ENCODE measurements at regions not wholly inside any gene's neighbourhood (a gene's known extent, or its start where the extent isn't known, plus 50 kb on each side); places are given as distances from the start of the nearest gene placed in this dataset.

DNA sequence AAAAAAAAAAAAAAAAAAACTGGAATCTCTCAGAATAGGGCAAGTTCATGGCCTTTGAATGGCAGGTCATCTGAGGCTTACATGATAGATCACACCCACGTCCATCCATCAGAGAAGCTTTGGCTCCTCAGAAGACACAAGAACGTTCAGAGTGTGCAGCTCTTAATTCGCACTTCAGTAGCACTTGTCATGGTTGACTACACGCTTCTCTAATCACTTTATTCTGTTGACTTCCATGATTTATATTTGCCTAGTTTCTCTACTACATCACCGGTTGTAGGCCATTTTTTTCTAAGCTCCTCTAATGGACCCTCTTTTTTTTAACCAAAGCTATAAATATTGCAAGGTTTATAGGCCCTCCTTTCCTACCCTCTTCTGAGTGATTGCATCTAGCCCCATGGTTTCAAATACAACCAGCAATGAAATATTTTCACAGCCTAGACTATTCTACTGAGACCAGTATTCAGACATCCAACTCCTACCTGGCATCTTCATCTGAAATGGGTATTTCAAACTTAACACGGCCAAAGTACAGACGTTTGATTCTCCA lies 305.4 kb upstream of the CELF2 start:
- ChIA-PET CTCF (no interaction called here), POLR2A (no interaction called here)
- intact Hi-C loops (cut with micrococcal nuclease) = no loop called here
- Histone ChIP-seq H2AFZ (ENCODE audit: low read depth, low read length) (no peak overlapping the region), H3K4me1 (ENCODE audit: control insufficient read depth, extremely low read depth, insufficient read depth, low read length) (no peaks in the 10 kb centered on the region), H3K4me3 (replicated peaks in 1 of 3; ENCODE audit: insufficient read depth in 1 of 3, low read depth in 1 of 3, low read length in 3 of 3) (no peak overlapping the region), H3K79me2 (ENCODE audit: control insufficient read depth, insufficient read depth, low read length) (no peaks in the 10 kb centered on the region), H3K27ac (ENCODE audit: insufficient read depth, low read depth, low read length) (no peak overlapping the region), H4K20me1 (replicated peaks; ENCODE audit: control insufficient read depth, extremely low read depth, insufficient read depth, low read length) (no peaks in the 10 kb centered on the region), H3K9me3 (replicated peaks; ENCODE audit: control insufficient read depth, insufficient read depth, low read length) (no peaks in the 10 kb centered on the region), H3K27me3 (ENCODE audit: control insufficient read depth in 2 of 2, insufficient read depth in 2 of 2, low read length in 2 of 2) (no peaks in the 10 kb centered on the region), H3K9me1 (replicated peaks; ENCODE audit: control insufficient read depth, extremely low read depth, insufficient read depth, low read length) (no peaks in the 10 kb centered on the region), H3K4me2 (ENCODE audit: insufficient read depth, low read length) (no peak overlapping the region), H3K9ac (replicated peaks; ENCODE audit: extremely low read depth, insufficient read depth, low read length) (no peak overlapping the region), H3K36me3 (ENCODE audit: control insufficient read depth in 2 of 2, extremely low read depth in 1 of 2, insufficient read depth in 2 of 2, low read length in 2 of 2) (no peaks in the 10 kb centered on the region)
- no TSS peak for BruUV-seq (replicated peaks)
- DNase-seq (ENCODE audit: low read depth, low spot score) = no peak
- no peak for FAIRE-seq
- dilution Hi-C loops (cut with MboI; ENCODE audit: extremely low pct_ligation_motif_present, low sequenced_read_pairs) = no loop called here
- TF ChIP-seq FOS (IDR thresholded peaks at IDR 0.05; ENCODE audit: borderline replicate concordance, insufficient read depth, low read length) (no peak), EZH2 (IDR thresholded peaks at IDR 0.05; ENCODE audit: borderline replicate concordance, low read depth, low read length, severe bottlenecking) (no peak), POLR2AphosphoS5 (IDR thresholded peaks at IDR 0.05; ENCODE audit: insufficient read depth, low read depth, low read length) (no peak), GATA2 (IDR thresholded peaks at IDR 0.05; ENCODE audit: insufficient read depth, insufficient read length, low read depth, low read length) (no peak), JUN (IDR thresholded peaks at IDR 0.05; ENCODE audit: borderline replicate concordance, insufficient read depth, insufficient read length, low read depth) (no peak), POLR2A (IDR thresholded peaks at IDR 0.05; ENCODE audit: low read depth, low read length) (no peak), MYC (IDR thresholded peaks at IDR 0.05; ENCODE audit: low read depth, low read length) (no peak)
- TF ChIP-seq, protein P1, sequence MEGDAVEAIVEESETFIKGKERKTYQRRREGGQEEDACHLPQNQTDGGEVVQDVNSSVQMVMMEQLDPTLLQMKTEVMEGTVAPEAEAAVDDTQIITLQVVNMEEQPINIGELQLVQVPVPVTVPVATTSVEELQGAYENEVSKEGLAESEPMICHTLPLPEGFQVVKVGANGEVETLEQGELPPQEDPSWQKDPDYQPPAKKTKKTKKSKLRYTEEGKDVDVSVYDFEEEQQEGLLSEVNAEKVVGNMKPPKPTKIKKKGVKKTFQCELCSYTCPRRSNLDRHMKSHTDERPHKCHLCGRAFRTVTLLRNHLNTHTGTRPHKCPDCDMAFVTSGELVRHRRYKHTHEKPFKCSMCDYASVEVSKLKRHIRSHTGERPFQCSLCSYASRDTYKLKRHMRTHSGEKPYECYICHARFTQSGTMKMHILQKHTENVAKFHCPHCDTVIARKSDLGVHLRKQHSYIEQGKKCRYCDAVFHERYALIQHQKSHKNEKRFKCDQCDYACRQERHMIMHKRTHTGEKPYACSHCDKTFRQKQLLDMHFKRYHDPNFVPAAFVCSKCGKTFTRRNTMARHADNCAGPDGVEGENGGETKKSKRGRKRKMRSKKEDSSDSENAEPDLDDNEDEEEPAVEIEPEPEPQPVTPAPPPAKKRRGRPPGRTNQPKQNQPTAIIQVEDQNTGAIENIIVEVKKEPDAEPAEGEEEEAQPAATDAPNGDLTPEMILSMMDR (IDR thresholded peaks at IDR 0.05; ENCODE audit: extremely low read depth in 1 of 2, insufficient read depth in 1 of 2, low read depth in 1 of 2, low read length in 2 of 2) = no peak
- TF ChIP-seq, protein P2, sequence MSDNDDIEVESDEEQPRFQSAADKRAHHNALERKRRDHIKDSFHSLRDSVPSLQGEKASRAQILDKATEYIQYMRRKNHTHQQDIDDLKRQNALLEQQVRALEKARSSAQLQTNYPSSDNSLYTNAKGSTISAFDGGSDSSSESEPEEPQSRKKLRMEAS (IDR thresholded peaks at IDR 0.05; ENCODE audit: insufficient read depth, insufficient read length) = no peak

Measured in endothelial cell of umbilical vein (primary cell).